Stimulated activated CD4-positive, alpha-beta T cell treated with anti-CD3 and anti-CD28 coated beads, Interleukin-12 subunit alpha, Interleukin-12 subunit beta, amount 100 ng/mL, for 4 hours (primary cell): ENCODE measurements at regions not wholly inside any gene's neighbourhood (a gene's known extent, or its start where the extent isn't known, plus 50 kb on each side); places are given as distances from the start of the nearest gene placed in this dataset.
A peak's percentile ranks its signal among the peaks of the same experiment; 100 is the strongest.

ENCODE experiments used
- DNase-seq: peaks from one replicate; pipeline ENCODE4 v3.0.0-alpha.2; 2020

GRCh38 chr1:224850446-224850845 is 79.0 kb upstream of the DNAH14 start:
- no peak for DNase-seq

DNA sequence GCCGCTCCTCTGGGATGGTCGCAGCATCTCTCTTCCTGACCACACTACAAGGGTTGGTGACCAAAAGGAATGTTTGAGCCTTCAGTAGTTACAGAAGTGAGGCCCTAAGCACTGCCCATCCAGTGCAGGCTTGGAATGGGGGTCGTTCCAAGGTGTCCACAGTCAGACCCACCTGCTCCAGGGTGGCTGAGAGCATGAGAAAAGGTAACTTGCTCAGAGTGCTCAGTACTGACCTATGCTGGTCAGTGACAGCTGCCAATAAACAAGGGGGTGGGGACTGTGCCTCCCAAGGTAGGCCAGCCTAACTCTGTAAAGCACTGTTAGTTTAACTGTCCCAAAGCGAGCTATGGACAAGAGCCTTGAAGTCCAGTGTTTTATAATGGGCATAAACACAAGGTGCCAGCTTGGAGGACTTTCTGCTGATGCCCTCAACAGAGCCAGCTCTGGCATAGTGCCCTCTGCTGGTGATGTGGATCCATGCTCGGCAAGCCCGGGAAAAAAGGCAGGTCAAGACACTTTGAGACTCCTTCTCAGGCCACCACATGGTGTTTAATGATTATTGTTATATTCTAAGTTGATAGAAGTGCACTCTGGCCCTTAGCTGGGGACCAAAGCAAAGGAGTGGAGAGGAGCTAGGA is 78.1 kb upstream of the DNAH14 start:
- peak; percentile 41 for DNase-seq

DNA sequence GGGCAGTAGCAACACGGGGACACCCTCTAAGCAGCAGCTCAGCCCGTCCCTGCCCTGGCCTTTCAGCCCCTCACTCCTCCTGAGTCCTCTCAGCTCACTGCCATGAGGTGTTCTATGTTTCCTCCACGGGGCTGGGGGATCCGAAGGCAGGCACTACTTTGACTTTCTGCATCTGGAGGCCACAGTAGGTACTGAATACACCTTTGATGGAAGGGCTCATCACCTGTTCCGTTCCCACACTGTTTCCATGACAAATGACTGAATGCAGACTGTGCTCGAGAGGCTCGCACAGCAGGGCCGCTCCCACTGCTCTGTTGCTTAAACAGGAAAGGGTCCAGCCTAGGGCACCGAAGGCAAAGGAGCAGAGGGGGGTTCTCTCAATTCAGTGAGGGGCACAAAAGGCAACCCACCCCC is 77.6 kb upstream of the DNAH14 start:
- no peak for DNase-seq

GRCh38 chr1:224852901-224853568 is 76.4 kb upstream of the DNAH14 start:
- DNase-seq: no peak

GRCh38 chr1:224856973-224857372 is 72.5 kb upstream of the DNAH14 start:
- DNase-seq: no peak

GRCh38 chr1:224859651-224860050 is 69.8 kb upstream of the DNAH14 start:
- DNase-seq: no peak

DNA sequence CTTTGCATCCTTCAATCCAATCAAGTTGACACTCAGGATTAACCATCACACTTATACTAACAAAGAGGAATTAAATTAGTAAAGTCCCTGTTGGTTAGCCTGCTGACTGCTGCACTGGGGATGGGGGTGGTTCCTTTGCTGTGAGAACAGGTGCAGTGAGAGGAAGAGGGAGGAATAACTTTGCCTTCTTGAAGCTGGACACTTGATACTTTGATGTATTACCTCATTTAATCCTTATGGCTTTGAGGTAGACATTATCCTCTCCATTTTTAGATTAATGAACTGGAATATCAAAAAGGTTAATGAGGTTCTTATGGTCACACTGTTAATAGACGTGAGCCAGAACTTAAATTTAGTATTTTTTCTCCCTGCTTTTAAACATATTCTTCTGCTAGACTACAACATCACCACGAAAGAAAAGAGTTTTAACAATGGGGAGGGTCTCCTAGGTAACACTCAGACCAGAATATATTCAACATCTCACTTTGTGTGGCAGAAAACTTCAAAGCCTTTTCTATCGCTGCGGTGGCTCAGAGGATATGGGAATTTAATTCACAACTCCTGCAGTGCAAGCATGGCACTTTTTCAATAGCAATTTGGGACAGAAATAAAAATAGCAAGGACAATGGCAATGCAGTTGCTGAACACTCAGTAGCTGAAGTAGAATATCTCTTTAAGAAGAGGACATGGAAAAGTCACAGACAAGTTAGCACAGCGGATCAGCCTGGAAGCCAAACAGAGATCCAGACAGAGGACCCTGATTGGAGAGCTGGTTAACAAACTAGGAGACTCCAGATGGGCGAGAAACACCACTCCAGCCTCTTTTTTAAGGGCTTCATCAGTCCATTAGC is 68.8 kb upstream of the DNAH14 start:
- DNase-seq: no peak

- DNase-seq: no peak
These were observed 68.1 kb upstream of the DNAH14 start for GRCh38 chr1:224861339-224861716.

DNA sequence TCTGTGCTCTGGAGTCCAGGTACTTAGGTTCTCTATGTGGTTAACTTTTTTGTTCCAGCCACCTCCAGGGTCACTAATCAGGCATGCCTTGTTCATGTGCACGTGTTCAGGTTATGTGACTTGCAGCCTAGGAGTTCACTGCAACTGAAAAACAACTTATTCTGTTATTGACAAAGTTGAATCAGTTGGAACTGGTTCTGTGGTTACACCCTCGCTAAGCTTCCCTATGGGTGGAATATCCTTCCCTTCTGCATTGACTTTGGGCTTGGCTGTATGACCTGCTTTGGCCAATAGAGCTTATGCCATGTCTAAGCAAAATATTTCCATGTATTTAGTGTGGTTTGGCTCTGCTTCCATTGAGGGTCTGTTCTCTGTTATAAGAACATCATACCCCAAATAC is 66.0 kb upstream of the DNAH14 start:
- no peak for DNase-seq

DNA sequence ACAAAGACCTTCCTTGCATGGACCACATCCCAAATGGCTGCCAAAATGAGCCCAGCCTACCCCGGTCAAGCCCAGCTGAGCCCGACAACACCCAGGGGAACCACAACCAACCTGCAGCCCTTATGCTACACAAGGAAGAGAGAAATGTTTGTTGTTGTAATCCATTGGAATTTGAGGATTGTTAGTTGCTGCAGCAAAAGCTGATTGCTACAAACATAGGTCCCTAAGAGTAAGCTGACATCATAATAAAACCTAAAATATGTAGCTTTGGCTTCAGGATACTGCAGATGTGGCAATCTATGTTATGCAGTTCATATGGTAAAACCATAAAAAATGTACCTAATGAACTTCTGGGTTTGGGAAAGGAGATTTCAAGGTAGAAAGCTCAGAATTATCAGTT is 65.5 kb upstream of the DNAH14 start:
- DNase-seq: no peak

DNA sequence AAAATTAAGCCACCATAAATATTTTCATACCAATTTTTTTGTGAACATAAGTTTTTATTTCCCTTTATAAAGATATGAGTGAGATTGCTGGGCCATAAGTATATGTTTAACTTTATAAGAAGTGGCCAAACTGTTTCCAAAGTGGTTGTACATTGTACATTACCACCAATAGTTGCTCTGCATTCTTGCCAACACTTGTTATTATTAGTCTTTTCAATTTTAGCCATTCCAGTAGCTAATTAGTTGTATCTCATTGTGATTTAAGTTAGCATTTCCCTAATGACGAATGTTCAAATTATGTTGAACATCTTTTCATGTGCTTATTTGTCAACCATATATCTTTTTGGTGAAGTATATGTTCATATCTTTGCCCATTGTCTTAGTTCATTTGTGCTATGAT is 64.0 kb upstream of the DNAH14 start:
- DNase-seq: no peak

DNA sequence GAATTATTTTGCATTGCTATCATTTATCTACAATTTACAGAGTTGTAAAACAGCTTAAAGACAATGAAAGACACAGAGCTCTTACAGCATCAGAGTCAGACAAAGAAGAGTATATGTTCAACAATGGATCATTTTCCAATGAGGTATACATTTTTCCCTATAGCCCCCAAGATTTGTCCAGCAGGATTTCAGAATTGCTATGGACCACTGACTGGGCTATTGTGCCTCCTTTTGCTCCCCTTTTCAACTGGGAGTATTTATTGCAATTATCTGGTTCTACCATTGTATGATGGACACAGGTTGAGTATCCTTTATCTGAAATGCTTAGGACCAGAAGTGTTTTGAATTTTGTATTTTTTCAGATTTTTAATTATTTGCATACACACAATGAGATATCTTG is 62.5 kb upstream of the DNAH14 start:
- DNase-seq: no peak

DNA sequence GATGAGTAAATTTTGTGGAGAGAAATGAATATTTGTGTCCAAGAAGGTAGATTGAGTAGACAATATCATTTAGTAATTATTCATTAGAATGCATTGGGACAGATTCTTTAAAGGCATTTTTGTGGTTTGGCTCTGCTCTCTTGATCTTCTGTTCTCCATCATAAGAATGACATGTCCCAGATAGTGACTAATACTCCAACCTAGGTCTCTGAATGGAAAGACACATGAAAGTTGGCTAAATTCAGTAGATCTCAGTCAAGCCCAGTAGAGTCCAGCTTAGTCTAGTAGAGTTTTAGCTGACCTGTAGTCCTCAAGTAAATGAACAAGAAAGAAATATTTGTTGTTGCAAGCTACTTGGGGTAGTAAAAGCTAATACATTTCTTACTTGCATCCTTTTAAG is 61.8 kb upstream of the DNAH14 start:
- no peak for DNase-seq

DNA sequence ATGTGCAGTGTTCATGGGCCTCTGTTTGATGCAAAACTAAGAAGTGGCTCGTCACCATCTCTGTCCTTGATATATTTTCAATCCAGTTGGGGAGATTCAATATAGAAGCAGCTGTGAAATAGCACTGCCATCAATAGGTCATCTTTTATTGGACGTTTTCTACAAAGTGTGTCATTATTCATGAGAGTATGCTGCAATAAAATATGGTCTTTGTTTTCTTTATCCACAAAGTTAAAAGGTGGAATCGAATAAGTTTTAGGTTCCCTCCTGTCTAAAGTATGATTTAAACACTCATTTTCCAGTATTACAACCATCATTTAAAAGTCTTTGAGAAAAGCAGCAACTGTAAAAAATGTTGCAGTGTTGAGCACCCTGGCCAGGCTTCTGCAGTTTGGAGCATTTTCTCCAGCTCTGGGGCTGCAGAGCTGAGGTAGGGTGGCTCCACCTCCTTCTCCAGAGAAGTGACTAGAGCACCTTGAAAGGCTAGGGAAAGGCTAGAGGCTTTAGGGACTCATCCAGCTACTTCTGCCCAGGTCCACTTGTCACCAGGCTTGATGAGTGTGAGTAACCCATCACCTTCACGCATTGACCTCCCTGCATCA is 56.5 kb upstream of the DNAH14 start:
- no peak for DNase-seq

GRCh38 chr1:224873434-224874369 is 55.8 kb upstream of the DNAH14 start:
- no peak for DNase-seq

- no peak for DNase-seq
These were observed 54.7 kb upstream of the DNAH14 start for GRCh38 chr1:224874775-224875174.

DNA sequence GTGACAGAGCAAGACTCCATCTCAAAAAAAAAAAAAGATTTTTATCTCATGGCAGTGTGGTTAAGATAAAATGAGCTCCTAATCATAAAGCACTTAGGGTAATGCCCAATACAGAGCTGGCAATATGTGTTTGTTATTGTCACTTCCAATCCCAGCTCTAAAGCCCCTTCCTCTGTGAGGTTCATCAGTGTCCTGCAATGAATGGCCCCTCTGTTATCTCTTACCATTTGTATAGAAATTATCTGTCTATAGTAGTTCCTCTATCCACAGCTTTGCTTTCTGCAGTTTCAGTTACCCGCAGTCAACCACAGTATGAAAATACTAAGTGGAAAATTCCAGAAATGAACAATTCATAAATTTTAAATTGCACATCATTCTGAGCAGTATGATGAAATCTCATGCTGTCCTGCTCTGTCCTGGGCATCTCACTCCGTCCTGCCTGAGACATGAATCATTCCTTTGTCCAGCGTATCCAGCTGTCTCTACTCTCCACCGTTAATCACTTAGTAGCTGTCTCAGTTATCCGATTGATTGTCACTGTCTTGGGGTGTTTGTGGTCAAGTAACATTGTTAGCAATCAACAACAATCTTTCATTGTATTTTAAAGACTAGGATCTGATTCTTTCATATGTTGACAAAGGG is 50.2 kb upstream of the DNAH14 start:
- no peak for DNase-seq
